ENCODE measurements at regions not wholly inside any gene's neighbourhood (a gene's known extent, or its start where the extent isn't known, plus 50 kb on each side); places are given as distances from the start of the nearest gene placed in this dataset.

- CTCF ChIA-PET = no interaction called here
- Histone ChIP-seq H3K4me2 (ENCODE audit: insufficient read depth, low read length) (no peak overlapping the region), H2AFZ (ENCODE audit: low read depth, low read length) (no peak overlapping the region), H4K20me1 (replicated peaks; ENCODE audit: control insufficient read depth, extremely low read depth, insufficient read depth, low read length) (no peaks in the 10 kb centered on the region), H3K79me2 (ENCODE audit: control insufficient read depth, insufficient read depth, low read length) (no peaks in the 10 kb centered on the region), H3K4me3 (replicated peaks in 1 of 3; ENCODE audit: insufficient read depth in 1 of 3, low read depth in 1 of 3, low read length in 3 of 3) (no peak overlapping the region), H3K27me3 (ENCODE audit: control insufficient read depth in 2 of 2, insufficient read depth in 2 of 2, low read length in 2 of 2) (no peaks in the 10 kb centered on the region), H3K4me1 (ENCODE audit: control insufficient read depth, extremely low read depth, insufficient read depth, low read length) (no peaks in the 10 kb centered on the region), H3K36me3 (ENCODE audit: control insufficient read depth in 2 of 2, extremely low read depth in 1 of 2, insufficient read depth in 2 of 2, low read length in 2 of 2) (no peaks in the 10 kb centered on the region), H3K9ac (replicated peaks; ENCODE audit: extremely low read depth, insufficient read depth, low read length) (no peak overlapping the region), H3K27ac (ENCODE audit: insufficient read depth, low read depth, low read length) (no peak overlapping the region), H3K9me1 (replicated peaks; ENCODE audit: control insufficient read depth, extremely low read depth, insufficient read depth, low read length) (no peaks in the 10 kb centered on the region), H3K9me3 (replicated peaks; ENCODE audit: control insufficient read depth, insufficient read depth, low read length) (peaks cover 5% of the 10 kb centered on the region)
- dilution Hi-C loops (cut with MboI; ENCODE audit: extremely low pct_ligation_motif_present, low sequenced_read_pairs) (no loop called here), intact Hi-C loops (cut with micrococcal nuclease) (no loop called here)
- TF ChIP-seq JUN (IDR thresholded peaks at IDR 0.05; ENCODE audit: borderline replicate concordance, insufficient read depth, insufficient read length, low read depth) (no peak), POLR2A (IDR thresholded peaks at IDR 0.05; ENCODE audit: low read depth, low read length) (no peak), POLR2AphosphoS5 (IDR thresholded peaks at IDR 0.05; ENCODE audit: insufficient read depth, low read depth, low read length) (no peak), MYC (IDR thresholded peaks at IDR 0.05; ENCODE audit: low read depth, low read length) (no peak), MAX (IDR thresholded peaks at IDR 0.05; ENCODE audit: insufficient read depth, insufficient read length) (no peak), GATA2 (IDR thresholded peaks at IDR 0.05; ENCODE audit: insufficient read depth, insufficient read length, low read depth, low read length) (no peak), EZH2 (IDR thresholded peaks at IDR 0.05; ENCODE audit: borderline replicate concordance, low read depth, low read length, severe bottlenecking) (no peak), FOS (IDR thresholded peaks at IDR 0.05; ENCODE audit: borderline replicate concordance, insufficient read depth, low read length) (no peak), CTCF (IDR thresholded peaks at IDR 0.05; ENCODE audit: extremely low read depth in 1 of 2, insufficient read depth in 1 of 2, low read depth in 1 of 2, low read length in 2 of 2) (no peak)
- FAIRE-seq (no peak), DNase-seq (ENCODE audit: low read depth, low spot score) (no peak)
- POLR2A ChIA-PET = no interaction called here
- BruUV-seq (replicated peaks) = no TSS peak
These were observed 268.3 kb upstream of the MTPN start for GRCh38 chr7:136245327-136246004.

Measured in endothelial cell of umbilical vein (primary cell).